ENCODE measurements at regions not wholly inside any gene's neighbourhood (a gene's known extent, or its start where the extent isn't known, plus 50 kb on each side); places are given as distances from the start of the nearest gene placed in this dataset.
A peak's percentile ranks its signal among the peaks of the same experiment; 100 is the strongest.

- Histone ChIP-seq H3K4me3 (ENCODE audit: low read length) (no peak overlapping the region), H3K27ac (ENCODE audit: low read length) (no peak overlapping the region), H3K4me1 (ENCODE audit: control insufficient read depth, insufficient read depth, low read length) (peaks cover 49% of the 10 kb centered on the region), H3K36me3 (ENCODE audit: control insufficient read depth, insufficient read depth, low read length) (no peaks in the 10 kb centered on the region), H3K9me3 (ENCODE audit: control insufficient read depth, insufficient read depth, low read length) (no peaks in the 10 kb centered on the region), H3K27me3 (ENCODE audit: control insufficient read depth, insufficient read depth, low read length) (no peaks in the 10 kb centered on the region)
- Mint-ChIP-seq H3K36me3 (no peaks in the 10 kb centered on the region), H3K27ac (no peak overlapping the region), H3K4me3 (no peak overlapping the region), H3K9me3 (no peaks in the 10 kb centered on the region), H3K4me1 (peaks cover 0 to 6% of the 10 kb centered on the region in 2 donors), H3K27me3 (ENCODE audit: low read depth in 2 of 2) (peaks cover 12 to 19% of the 10 kb centered on the region in 2 donors)
- no peak for ATAC-seq
- no peak for TF ChIP-seq CTCF (IDR thresholded peaks at IDR 0.05)
- 78% methylated on average over 11 of the region's 11 CpGs for WGBS (ENCODE audit: insufficient coverage)
- intact Hi-C loops (cut with micrococcal nuclease), result no loop called here
- no peak for DNase-seq
Measured at GRCh38 chr14:105905456-105905855, 379.1 kb downstream of the TMEM121 start.

GRCh38 chr14:105907276-105907675 is 380.9 kb downstream of the TMEM121 start:
- no peak for ATAC-seq
- Histone ChIP-seq H3K27ac (ENCODE audit: low read length) (no peak overlapping the region), H3K9me3 (ENCODE audit: control insufficient read depth, insufficient read depth, low read length) (no peaks in the 10 kb centered on the region), H3K4me1 (ENCODE audit: control insufficient read depth, insufficient read depth, low read length) (peaks cover 43% of the 10 kb centered on the region), H3K36me3 (ENCODE audit: control insufficient read depth, insufficient read depth, low read length) (no peaks in the 10 kb centered on the region), H3K4me3 (ENCODE audit: low read length) (no peak overlapping the region), H3K27me3 (ENCODE audit: control insufficient read depth, insufficient read depth, low read length) (no peaks in the 10 kb centered on the region)
- no peak for DNase-seq
- intact Hi-C loops (cut with micrococcal nuclease), result no loop called here
- Mint-ChIP-seq H3K27ac (no peak overlapping the region), H3K9me3 (no peaks in the 10 kb centered on the region), H3K4me3 (no peak overlapping the region), H3K4me1 (peaks cover 0 to 6% of the 10 kb centered on the region in 2 donors), H3K36me3 (no peaks in the 10 kb centered on the region), H3K27me3 (ENCODE audit: low read depth in 2 of 2) (peaks cover 12% of the 10 kb centered on the region in 2 donors)
- no peak for TF ChIP-seq CTCF (IDR thresholded peaks at IDR 0.05)
- WGBS (ENCODE audit: insufficient coverage), result 65% methylated on average over 2 of the region's 3 CpGs

- no peaks in the 10 kb centered on the region for H3K36me3 Mint-ChIP-seq
- intact Hi-C loops (cut with micrococcal nuclease), result no loop called here
- no peaks in the 10 kb centered on the region for H3K9me3 Mint-ChIP-seq
- Histone ChIP-seq H3K27ac (ENCODE audit: low read length) (no peak overlapping the region), H3K4me1 (ENCODE audit: control insufficient read depth, insufficient read depth, low read length) (peaks cover 39% of the 10 kb centered on the region), H3K9me3 (ENCODE audit: control insufficient read depth, insufficient read depth, low read length) (no peaks in the 10 kb centered on the region), H3K36me3 (ENCODE audit: control insufficient read depth, insufficient read depth, low read length) (no peaks in the 10 kb centered on the region), H3K4me3 (ENCODE audit: low read length) (no peak overlapping the region), H3K27me3 (ENCODE audit: control insufficient read depth, insufficient read depth, low read length) (no peaks in the 10 kb centered on the region)
- 61% methylated on average over 6 of the region's 6 CpGs for WGBS (ENCODE audit: insufficient coverage)
- TF ChIP-seq CTCF (IDR thresholded peaks at IDR 0.05), result no peak
- H3K27me3 Mint-ChIP-seq (ENCODE audit: low read depth in 2 of 2), result peaks cover 11 to 12% of the 10 kb centered on the region in 2 donors
- DNase-seq (no peak), ATAC-seq (no peak)
- peaks cover 0 to 6% of the 10 kb centered on the region in 2 donors for H3K4me1 Mint-ChIP-seq
- peak overlapping the region in 1 of 2 donors; percentile 31 for H3K27ac Mint-ChIP-seq
- H3K4me3 Mint-ChIP-seq, result no peak overlapping the region
Measured at GRCh38 chr14:105908006-105908405, 381.6 kb downstream of the TMEM121 start.

- Histone ChIP-seq H3K4me1 (ENCODE audit: control insufficient read depth, insufficient read depth, low read length) (peaks cover 39% of the 10 kb centered on the region), H3K4me3 (ENCODE audit: low read length) (no peak overlapping the region), H3K27me3 (ENCODE audit: control insufficient read depth, insufficient read depth, low read length) (no peaks in the 10 kb centered on the region), H3K36me3 (ENCODE audit: control insufficient read depth, insufficient read depth, low read length) (no peaks in the 10 kb centered on the region), H3K27ac (ENCODE audit: low read length) (no peak overlapping the region), H3K9me3 (ENCODE audit: control insufficient read depth, insufficient read depth, low read length) (no peaks in the 10 kb centered on the region)
- H3K4me3 Mint-ChIP-seq, result no peak overlapping the region
- H3K4me1 Mint-ChIP-seq, result peaks cover 0 to 6% of the 10 kb centered on the region in 2 donors
- 3% methylated on average over 8 of the region's 9 CpGs for WGBS (ENCODE audit: insufficient coverage)
- no peak for DNase-seq
- ATAC-seq, result peak in 2 of 3 donors; percentile 46 to 61
- H3K27me3 Mint-ChIP-seq (ENCODE audit: low read depth in 2 of 2), result peaks cover 8 to 12% of the 10 kb centered on the region in 2 donors
- H3K27ac Mint-ChIP-seq, result peak overlapping the region in 1 of 2 donors; percentile 31
- no peaks in the 10 kb centered on the region for H3K9me3 Mint-ChIP-seq
- TF ChIP-seq CTCF (IDR thresholded peaks at IDR 0.05), result no peak
- intact Hi-C loops (cut with micrococcal nuclease), result no loop called here
- H3K36me3 Mint-ChIP-seq, result no peaks in the 10 kb centered on the region
Measured at GRCh38 chr14:105908481-105908911, 382.1 kb downstream of the TMEM121 start.

All from natural killer cell (primary cell).